ENCODE measurements at regions not wholly inside any gene's neighbourhood (a gene's known extent, or its start where the extent isn't known, plus 50 kb on each side); places are given as distances from the start of the nearest gene placed in this dataset.

- DNase-seq: no peak
These were observed 816.8 kb upstream of the FAT3 start for GRCh38 chr11:91407842-91408241.

DNA sequence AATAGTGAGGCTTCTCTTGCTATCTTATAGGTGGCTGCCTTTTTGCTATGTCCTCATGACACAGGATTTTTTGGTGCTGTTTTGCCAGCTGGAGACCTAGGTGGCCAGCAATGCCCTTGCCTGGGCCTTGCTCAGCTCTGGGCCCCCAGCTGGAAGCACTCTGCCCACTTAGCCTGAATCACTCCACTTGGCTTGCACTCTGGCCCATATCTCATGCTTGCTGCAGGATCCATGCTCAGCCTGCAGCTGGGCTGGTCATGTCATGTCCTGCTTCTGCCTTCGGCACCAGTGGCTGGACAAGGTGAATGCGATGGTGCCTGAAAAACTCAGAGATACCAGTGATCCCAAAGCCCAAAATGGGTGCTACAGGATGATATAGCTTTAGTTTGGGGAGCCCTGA is 818.6 kb upstream of the FAT3 start:
- DNase-seq: no peak

GRCh38 chr11:91404344-91404743 is 820.3 kb upstream of the FAT3 start:
- DNase-seq: no peak

- DNase-seq: no peak
These were observed 827.5 kb upstream of the FAT3 start for GRCh38 chr11:91397134-91397468.

DNA sequence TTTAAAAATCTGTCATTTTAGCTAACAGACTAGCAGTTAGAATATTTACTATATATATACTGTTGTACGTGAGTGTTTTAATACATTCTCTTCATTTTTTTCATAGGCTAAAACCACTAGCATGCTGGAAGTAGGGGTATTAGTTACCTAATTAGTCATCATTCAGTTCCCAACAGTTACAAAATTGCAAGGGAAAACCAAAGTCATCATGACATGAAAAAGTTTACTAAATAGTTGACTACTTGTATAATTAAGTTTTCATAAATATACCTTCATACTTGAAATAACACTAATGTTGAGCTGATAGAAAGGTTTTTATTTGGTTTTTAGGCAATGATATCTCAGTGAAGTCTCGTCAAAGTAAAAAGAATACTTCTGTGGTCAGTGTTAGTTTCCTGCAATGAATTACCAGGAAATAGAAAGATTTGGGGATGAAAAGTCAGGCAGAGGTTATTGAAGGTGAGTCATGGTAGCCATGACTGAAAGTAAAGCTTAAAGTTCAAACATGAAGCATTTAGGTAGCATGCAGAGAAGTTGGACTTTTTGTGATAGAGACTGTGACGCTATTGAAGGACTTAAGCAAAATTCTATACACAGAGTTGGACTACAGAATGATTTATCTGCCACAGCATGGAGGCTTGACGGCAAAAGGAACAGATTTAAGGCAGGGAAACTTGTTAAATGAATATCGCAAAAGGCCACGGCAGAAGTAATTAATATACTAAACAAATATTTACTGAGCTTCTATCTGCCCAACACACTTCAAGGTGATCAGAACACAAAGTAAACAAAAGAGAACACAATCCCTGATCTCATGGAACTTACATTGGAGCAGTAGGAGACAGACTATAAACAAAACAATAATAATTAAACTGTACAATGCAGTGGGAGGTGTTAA is 828.1 kb upstream of the FAT3 start:
- no peak for DNase-seq

- no peak for DNase-seq
These were observed 829.7 kb upstream of the FAT3 start for GRCh38 chr11:91394727-91395414.

DNA sequence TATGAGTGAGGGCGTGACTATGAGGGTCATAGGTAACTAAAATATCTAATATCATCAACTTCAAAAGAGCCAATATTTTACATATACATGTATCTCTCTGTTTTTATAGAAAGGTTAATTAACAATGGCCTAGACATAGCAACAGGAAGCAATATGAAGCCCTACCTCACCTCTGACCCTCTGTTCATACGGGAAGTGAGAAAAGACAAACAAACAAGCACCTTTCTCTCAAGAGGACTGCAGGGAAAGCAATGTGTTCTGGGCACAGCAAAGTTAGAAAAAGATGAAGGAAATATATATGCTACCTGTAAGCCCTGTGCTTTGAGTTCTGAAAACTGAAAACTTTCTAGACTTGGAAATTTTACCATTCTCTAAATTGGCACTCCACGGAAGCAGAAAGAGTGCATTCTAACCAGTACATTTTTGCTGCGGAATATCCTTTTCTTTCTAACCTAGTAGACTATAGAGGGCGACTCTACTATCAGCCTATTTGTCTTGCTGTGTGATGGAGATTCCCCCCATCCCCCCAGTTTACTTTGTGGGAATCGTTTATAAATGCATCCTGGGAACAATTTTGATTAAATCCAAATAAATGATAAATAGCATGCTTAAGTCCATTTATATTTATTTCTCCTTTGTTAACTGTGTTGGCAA is 830.4 kb upstream of the FAT3 start:
- no peak for DNase-seq

- no peak for DNase-seq
These were observed 841.7 kb upstream of the FAT3 start for GRCh38 chr11:91382946-91383345.

DNA sequence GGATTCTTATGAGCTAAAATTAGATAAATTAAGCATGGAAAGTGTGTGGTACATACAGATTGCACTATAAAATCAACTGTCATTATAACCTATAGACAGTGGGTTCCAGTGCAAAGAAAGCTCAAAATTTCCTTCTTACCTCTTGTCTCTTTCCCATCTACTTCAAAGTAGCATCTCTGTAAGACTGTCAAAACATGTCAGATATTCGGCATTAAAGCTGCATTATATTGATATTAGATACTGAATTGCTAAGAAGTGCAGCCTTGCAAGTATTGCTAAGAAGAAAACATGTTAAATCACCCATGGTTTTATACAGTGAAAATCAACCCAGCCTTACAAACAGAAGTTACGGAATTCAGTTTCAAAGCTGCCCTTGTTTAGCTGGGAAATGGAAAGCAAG is 849.8 kb upstream of the FAT3 start:
- no peak for DNase-seq

DNA sequence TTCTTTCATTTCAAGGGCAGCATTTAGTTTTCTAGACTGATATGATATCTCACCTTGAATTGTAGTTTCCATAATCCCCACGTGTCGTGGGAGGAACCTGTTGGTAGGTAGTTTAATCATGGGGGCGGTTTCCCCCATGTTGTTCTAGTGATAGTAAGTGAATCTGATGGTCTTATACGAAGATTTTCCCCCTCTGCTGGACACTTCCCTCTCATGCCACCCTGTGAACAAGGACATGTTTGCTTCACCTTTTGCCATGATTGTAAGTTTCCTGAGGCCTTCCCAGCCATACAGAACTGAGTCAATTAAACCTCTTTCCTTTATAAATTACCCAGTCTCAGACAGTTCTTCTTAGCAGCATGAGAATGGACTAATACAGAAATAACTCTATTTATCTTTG is 851.1 kb upstream of the FAT3 start:
- DNase-seq: no peak

GRCh38 chr11:91366816-91367215 is 857.8 kb upstream of the FAT3 start:
- DNase-seq: no peak

- DNase-seq: no peak
These were observed 858.5 kb upstream of the FAT3 start for GRCh38 chr11:91365986-91366585.

DNA sequence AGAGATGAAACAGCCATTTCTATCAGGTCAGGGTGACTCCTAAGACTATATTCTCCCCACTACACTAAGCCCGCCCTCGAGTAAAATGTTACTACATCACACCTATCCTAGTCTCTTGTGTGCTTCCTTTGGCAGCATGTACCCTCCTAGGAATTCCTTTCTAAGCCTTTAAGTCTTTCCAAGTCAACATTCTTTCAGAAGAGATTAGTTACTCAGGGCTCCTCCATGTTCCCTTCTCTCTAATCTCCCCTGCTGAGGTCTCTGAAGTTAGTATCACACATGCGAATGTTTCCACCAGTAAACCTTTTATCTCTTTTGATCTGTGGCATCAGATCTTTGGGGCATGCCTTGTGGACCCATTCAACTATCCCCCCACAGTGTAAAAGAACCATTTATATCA is 873.7 kb upstream of the FAT3 start:
- no peak for DNase-seq

DNA sequence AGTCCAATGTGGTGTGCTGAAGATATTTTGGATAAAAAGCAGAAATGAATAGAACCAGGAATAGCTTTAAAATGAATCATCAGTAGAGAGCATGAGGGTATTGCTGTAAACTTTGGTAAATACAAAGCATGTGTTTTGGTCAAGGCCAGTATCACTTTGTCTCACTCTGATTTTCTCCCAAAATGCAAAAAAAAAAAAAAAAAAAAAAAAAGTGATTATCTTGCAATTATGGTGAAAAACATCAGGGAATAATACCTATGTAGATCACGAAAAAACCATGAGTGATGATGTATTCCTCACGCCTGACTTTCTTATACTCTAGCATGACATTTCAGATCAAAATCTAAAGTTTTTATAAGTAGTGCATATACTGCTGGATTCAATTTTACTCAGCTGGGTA is 897.9 kb upstream of the FAT3 start:
- DNase-seq: no peak

DNA sequence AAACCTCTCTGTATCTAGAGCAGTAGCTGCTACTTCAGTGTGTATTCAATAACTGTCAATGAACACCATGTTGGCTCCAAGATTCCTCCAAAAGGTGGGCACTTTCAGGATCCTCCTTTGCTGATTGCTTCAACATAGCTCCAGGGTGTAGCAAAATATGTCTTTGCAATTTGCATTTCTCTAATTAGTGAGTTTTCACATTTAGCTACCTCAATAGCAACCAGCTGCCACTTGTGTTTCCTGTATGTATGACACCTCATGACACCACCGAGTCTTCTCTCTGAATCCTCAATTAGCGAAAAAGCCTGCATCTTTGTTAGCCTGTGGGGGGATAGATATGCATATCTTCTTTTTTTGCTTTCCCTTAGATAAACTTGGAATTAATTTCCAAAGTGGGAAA is 898.3 kb upstream of the FAT3 start:
- no peak for DNase-seq

DNA sequence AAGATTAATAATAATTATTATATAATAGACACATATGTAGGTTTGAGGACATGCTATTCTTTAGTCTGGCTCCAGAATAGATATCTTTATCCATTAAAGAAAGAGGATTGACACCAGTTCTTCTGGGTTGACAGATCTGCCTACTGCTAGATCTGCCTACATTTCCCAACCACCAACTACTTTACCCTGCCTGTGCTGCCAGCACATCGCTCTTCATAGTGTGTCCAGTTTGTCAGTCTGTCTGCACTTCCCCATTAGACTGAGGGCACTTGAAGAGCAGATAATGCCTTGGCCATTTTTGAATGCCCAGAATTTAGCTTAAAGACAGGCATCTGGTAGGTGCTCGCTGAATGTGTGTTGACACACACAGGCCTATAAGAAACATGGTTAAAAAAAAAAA is 910.1 kb upstream of the FAT3 start:
- DNase-seq: no peak

DNA sequence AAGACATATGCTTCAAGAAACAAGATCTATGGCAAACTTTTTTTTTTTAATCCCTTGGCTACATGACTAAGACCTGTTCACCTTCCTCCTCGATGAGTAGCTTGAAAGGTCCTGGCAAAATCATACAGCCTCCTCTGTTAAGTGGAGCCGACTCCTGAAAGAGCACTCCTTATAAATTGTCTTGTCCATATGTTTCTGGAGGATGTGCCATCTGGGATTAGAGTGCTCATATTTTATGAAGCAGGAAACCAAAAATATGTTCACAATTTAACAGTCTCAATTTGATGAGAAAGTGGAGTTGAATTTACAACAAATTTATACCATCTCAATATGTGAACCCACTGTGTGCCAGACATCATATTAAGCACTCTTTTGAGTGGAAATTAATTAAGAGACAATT is 912.1 kb upstream of the FAT3 start:
- DNase-seq: no peak

DNA sequence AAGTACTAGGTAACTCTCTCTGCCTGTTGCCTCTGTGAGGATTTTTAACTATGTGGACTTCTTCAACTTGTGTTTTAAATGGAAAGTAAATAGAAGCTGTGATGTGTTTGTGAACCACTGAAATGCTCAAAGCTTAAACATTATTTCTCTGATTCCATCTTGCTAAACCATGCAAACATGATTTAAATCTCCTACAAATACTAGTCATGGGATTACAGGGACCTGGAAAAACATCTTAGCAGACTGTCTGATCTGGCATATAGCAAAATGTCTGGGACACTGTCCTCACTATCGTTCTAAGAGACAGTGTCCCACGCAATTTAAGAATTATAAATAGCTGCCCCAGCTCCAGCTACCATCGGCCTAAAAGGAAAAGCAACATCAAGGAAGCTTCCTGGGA is 914.5 kb upstream of the FAT3 start:
- DNase-seq: no peak

DNA sequence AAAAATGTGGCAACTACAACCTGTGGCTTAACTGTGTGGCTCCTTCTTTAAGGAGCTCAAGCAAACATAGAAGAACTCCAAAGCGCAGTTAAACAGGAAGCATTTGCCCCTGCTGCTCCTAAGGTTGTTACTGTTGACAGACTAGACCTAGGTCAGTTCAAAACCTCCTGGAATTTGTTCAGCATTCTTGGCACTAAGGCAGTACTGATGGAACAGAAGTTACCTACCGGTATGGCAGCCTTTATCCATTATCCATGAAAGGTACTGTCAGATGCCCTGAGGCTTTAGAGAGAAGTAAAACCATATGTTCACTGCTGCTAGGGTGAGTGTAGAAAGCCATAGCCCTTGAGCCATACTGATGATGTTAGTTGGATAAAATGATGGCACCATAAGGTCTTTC is 916.5 kb upstream of the FAT3 start:
- DNase-seq: no peak

DNA sequence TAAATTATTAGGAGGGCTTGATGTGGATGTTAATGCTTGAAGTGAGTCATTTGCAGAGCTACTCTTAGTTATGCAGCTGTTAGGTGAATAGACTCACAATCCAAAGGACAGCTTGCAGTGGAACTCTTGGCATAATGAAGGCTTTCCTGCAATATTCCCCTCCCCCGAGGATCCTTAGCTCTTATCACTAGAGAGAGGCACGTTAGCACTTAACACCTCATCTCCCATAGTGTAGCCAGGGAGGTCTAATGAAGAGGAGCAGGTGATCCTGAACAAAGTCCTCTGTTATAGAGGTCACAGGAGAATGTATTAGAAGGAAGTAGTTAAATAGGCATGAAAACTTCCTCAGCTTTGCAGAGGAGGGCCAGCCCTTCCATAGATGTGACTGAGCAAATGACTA is 919.2 kb upstream of the FAT3 start:
- no peak for DNase-seq

GRCh38 chr11:91303749-91304148 is 920.9 kb upstream of the FAT3 start:
- no peak for DNase-seq

- no peak for DNase-seq
These were observed 924.6 kb upstream of the FAT3 start for GRCh38 chr11:91299980-91300379.

DNA sequence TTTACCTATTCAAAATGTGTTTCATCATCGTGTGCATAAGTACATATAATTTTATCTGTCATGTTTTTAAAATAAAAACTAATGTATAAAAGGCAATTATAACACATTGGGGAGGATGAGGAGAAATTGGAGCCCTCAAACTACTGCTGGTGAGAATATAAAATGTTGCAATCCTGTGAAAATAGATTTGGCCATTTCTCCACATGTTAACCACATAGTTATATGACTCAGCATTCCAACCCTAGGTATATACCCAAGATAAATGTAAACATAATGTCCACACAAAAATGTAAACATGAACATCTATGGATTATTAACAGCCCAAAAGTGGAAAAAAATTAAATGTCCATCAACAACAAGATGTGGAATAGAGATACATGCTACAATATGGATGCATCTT is 928.0 kb upstream of the FAT3 start:
- no peak for DNase-seq

DNA sequence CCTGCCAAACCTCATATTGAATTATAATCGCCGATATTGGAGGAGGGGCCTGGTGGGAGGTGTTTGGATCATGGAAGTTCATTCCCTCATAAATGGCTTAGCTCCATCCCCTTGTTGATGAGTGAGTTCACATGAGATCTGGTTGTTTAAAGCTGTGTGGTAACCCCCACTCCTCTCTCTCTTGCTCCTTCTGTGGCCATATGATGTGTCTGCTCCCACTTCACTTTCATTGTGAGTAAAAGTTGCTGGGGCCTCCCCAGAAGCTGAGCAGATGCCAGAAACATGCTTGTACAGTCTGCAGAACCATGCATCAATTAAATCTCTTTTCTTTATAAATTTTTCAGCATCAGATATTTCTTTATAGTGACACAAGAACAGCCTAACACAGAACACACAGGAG is 929.0 kb upstream of the FAT3 start:
- no peak for DNase-seq
